Transverse colon (tissue), 4 donors: ENCODE measurements at regions not wholly inside any gene's neighbourhood (a gene's known extent, or its start where the extent isn't known, plus 50 kb on each side); places are given as distances from the start of the nearest gene placed in this dataset.

ENCODE experiments used
- DNase-seq: peaks from one replicate; pipeline ENCODE4 v3.0.0-alpha.2; 2019
- H3K27ac ChIP-seq, 4 donors: fragments of 200-600 bp; sonication (generic); 2 replicates each; pipeline ENCODE4 v1.5.1; 2016 to 2018; ENCODE audit warnings: inconsistent platforms in 4 of 4
- H3K27me3 ChIP-seq: fragments of 200-600 bp; sonication (generic); 2 replicates; pipeline ENCODE4 v1.5.1; 2017; ENCODE audit warnings: inconsistent platforms
- H3K36me3 ChIP-seq, 4 donors: fragments of 200-600 bp; sonication (generic); 2 replicates each; pipeline ENCODE4 v1.5.1; 2017 to 2019; ENCODE audit warnings: inconsistent platforms in 4 of 4
- H3K4me1 ChIP-seq, 4 donors: fragments of 200-600 bp; sonication (generic); 2 replicates each; pipeline ENCODE4 v1.5.1; 2017 to 2020; ENCODE audit warnings: inconsistent platforms in 4 of 4
- H3K4me3 ChIP-seq, 4 donors: fragments of 200-600 bp; sonication (generic); 1 replicate in 1 of 4; 2 replicates in 3 of 4; pipeline versions ENCODE4 v1.5.1 to v1.6.1; 2017 to 2019; ENCODE audit warnings: inconsistent platforms in 4 of 4
- H3K9me3 ChIP-seq, 2 donors: fragments of 200-600 bp; sonication (generic); 2 replicates each; pipeline ENCODE4 v1.5.1; 2017 to 2019; ENCODE audit warnings: inconsistent platforms in 2 of 2
- EP300 ChIP-seq: sonication (generic); formaldehyde crosslinking; IDR thresholded peaks from one replicate; pipeline ENCODE4 v1.6.1; 2017; ENCODE audit warnings: antibody characterized with exemption, low read depth
- POLR2A ChIP-seq: fragments of 450-650 bp; IDR thresholded peaks from one replicate; pipeline ENCODE4 v1.6.1; 2016; ENCODE audit warnings: antibody characterized with exemption, mild to moderate bottlenecking, moderate library complexity
- POLR2AphosphoS5 ChIP-seq, 3 donors: sonication (generic); formaldehyde crosslinking; IDR thresholded peaks; one replicate each; pipeline ENCODE4 v1.6.1; 2016; ENCODE audit warnings: antibody characterized with exemption in 3 of 3
- WGBS, 2 donors: methylation state at CpG; one replicate each; pipeline ENCODE4 v1.1.5; 2018; ENCODE audit warnings: low coverage in 1 of 2; 5-methylcytosine and 5-hydroxymethylcytosine counted together
- in situ Hi-C, 4 donors: fragments of 200-750 bp; cut with MboI; loops; one replicate each; pipeline versions ENCODE4 v1.15.0 to v1.15.1; 2017; ENCODE audit warnings: low sequenced_read_pairs in 3 of 4, low pct_ligation_motif_present in 1 of 4, low pct_unique_long_range_greater_than_20kb in 1 of 4
- intact Hi-C: fragments of 100-400 bp; cut with DNase I; formaldehyde crosslinking; loops from one replicate; pipeline ENCODE4 v1.15.1; 2023; ENCODE audit warnings: low total_unique reads
- TF ChIP-seq, protein P1 (sequence below), 5 experiments: fragments of 200-600 bp in 3 of 5; fragments of 450-650 bp in 2 of 5; sonication (generic) in 3 of 5; IDR thresholded peaks; 1 replicate in 2 of 5; 2 replicates in 3 of 5; pipeline ENCODE4 v1.5.1; 2016 to 2017; ENCODE audit warnings: antibody characterized with exemption in 5 of 5, inconsistent platforms in 3 of 5, mild to moderate bottlenecking in 2 of 5, moderate library complexity in 1 of 5

DNA sequence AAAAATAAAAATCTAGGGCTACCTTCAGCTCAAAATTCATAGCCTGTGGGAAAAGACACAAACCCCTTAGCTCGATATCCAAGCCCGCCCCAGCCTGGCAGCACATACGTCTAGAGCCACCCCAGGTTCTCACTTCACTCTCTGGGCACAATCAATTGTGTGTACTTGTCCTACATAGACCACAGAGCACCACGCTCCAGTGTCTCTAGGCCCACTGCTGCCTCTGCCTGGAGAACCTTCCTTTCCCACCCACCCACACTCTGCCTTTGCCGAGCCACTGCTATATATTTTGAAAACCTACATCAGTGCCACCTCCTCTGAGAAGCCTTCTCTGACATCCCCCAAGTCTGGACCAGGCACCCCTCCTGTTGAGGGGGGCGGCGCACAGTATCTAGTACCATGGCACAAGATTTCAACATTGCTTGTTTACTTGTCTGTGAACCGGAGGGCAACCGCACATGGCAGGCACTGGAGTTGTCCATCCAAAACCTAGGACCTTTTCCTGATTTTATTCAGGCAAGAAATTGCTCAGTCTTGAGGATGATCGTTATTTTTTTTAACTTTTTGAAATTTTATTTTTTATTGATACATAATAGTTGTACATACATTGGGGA is 141.5 kb downstream of the UNC5CL start:
- in situ Hi-C loops: loop anchor here in 2 of 4 donors (10.0 kb wide), 1 partner anchor 127 kb away; no protein-coding TSS in a partner anchor
- H3K4me3 ChIP-seq: no peak overlapping the region
- WGBS, 2 donors: 90 to 100% methylated on average over 5 to 10 of the region's 10 CpGs
- no peak for TF ChIP-seq POLR2A
- no peak for TF ChIP-seq EP300
- TF ChIP-seq POLR2AphosphoS5 (IDR thresholded peaks at IDR 0.05): no peak
- TF ChIP-seq, protein P1, sequence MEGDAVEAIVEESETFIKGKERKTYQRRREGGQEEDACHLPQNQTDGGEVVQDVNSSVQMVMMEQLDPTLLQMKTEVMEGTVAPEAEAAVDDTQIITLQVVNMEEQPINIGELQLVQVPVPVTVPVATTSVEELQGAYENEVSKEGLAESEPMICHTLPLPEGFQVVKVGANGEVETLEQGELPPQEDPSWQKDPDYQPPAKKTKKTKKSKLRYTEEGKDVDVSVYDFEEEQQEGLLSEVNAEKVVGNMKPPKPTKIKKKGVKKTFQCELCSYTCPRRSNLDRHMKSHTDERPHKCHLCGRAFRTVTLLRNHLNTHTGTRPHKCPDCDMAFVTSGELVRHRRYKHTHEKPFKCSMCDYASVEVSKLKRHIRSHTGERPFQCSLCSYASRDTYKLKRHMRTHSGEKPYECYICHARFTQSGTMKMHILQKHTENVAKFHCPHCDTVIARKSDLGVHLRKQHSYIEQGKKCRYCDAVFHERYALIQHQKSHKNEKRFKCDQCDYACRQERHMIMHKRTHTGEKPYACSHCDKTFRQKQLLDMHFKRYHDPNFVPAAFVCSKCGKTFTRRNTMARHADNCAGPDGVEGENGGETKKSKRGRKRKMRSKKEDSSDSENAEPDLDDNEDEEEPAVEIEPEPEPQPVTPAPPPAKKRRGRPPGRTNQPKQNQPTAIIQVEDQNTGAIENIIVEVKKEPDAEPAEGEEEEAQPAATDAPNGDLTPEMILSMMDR (IDR thresholded peaks at IDR 0.05): no peak
- H3K27me3 ChIP-seq: no peaks in the 10 kb centered on the region
- DNase-seq: no peak
- H3K27ac ChIP-seq: no peak overlapping the region
- H3K36me3 ChIP-seq: no peaks in the 10 kb centered on the region
- H3K9me3 ChIP-seq: no peaks in the 10 kb centered on the region
- no peaks in the 10 kb centered on the region for H3K4me1 ChIP-seq
- intact Hi-C loops: loop anchor here (10.0 kb wide), 1 partner anchor 137 kb away; the partner anchor contains the start of gene UNC5CL

DNA sequence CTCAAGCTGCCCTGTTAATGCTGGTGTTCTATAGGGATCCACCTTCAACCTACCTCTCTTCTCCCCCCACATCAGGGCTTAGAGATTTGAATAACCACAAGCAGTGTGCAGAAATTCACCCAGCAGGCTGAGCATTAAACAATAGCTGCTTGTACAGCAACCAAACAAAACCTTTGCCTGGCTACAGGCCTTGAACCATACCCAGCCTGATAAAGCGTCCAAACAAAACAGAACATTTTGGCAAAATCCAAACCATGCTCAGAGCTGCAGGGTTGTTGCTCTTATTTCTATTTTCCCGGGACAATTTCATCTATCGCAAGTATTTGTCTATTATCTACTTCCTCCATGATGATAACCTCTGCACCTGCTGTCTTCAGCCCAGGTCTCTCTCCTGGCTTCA is 142.3 kb downstream of the UNC5CL start:
- in situ Hi-C loops: loop anchor here in 2 of 4 donors (10.0 kb wide), 1 partner anchor 128 kb away; no protein-coding TSS in a partner anchor

DNA sequence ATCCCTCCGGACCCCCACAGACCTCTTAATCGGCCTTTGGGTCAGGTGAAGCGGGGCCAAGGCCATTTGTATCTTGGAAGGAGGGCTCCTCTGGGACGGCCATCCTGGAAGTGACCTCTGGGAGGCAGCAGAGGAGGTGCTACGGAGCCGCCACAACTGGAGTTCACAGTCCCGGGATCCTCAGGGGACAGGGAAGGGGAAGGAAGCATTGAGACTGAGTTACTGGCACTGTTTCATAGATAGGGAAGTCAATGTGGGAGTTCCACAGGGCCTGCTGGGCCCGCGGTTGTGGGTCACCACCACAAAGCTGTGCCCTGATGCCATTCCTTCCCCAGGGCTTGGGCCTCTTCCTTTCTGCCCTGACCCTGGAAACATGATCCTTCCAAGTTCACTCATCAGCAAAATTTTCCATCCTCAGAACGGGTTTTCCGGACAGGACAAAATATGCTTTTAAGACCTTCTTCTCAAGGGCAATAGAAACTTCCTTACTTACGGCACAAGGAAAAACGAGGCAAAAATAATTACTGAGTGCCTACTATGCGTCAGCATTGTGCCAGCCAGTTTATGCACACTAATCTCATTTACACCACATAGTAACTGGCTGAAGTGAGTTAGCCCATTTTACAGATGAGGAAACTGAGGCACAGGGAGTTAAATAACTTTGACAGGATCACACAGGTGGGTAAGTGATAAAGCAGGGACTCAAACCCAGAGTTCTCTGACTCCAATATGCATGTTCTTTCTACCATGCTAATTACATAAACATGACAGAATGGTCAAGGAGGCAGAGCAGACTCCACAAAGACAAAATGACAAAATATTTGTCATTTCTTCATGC is 143.8 kb downstream of the UNC5CL start:
- Histone ChIP-seq H3K4me1 (no peaks in the 10 kb centered on the region), H3K27me3 (no peaks in the 10 kb centered on the region), H3K9me3 (no peaks in the 10 kb centered on the region), H3K4me3 (no peak overlapping the region), H3K36me3 (no peaks in the 10 kb centered on the region), H3K27ac (no peak overlapping the region)
- TF ChIP-seq POLR2AphosphoS5 (IDR thresholded peaks at IDR 0.05): no peak
- TF ChIP-seq, protein P1 (IDR thresholded peaks at IDR 0.05): peak; percentile 43 to 61 (median 52)
- 62 to 84% methylated on average over 5 to 14 of the region's 14 CpGs for WGBS, 2 donors
- in situ Hi-C loops (loop anchor here in 2 of 4 donors (10.0 kb wide), 1 partner anchor 130 kb away; no protein-coding TSS in a partner anchor), intact Hi-C loops (loop anchor here (10.0 kb wide), 1 partner anchor 140 kb away; the partner anchor contains the start of gene UNC5CL)
- peak; percentile 42 for DNase-seq

More for the DNA sequence above, 142.3 kb downstream of the UNC5CL start:
- Histone ChIP-seq H3K27ac (no peak overlapping the region), H3K4me1 (no peaks in the 10 kb centered on the region), H3K36me3 (no peaks in the 10 kb centered on the region), H3K27me3 (no peaks in the 10 kb centered on the region), H3K4me3 (no peak overlapping the region), H3K9me3 (no peaks in the 10 kb centered on the region)
- DNase-seq: no peak
- intact Hi-C loops: loop anchor here (10.0 kb wide), 1 partner anchor 138 kb away; the partner anchor contains the start of gene UNC5CL
- no peak for TF ChIP-seq EP300
- no peak for TF ChIP-seq POLR2A
- TF ChIP-seq, protein P1 (IDR thresholded peaks at IDR 0.05): no peak
- no peak for TF ChIP-seq POLR2AphosphoS5 (IDR thresholded peaks at IDR 0.05)
- WGBS, 2 donors: 37 to 50% methylated on average over 2 to 3 of the region's 3 CpGs

DNA sequence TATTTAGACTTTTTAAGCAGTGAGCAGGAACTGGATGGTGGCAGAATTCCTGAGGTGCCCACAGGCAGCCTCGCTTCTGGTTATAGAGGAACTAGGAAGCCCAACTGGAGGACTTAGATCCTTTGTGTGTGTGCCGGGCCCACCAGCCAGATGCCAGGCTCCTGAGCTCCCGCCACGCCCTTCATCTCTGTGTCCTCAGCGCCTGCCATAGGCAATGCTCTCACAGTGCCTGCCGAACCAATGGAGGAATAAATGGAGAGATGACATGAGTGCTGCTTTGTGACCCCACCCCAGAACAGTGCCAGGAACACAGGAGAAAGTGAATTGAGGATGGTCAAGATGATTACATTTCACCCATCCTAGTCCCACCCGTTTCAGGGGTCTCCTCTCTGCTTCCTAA is 146.0 kb downstream of the UNC5CL start:
- no peak for DNase-seq
- H3K4me1 ChIP-seq: no peaks in the 10 kb centered on the region
- H3K9me3 ChIP-seq: no peaks in the 10 kb centered on the region
- no peak overlapping the region for H3K4me3 ChIP-seq
- no peak for TF ChIP-seq POLR2AphosphoS5 (IDR thresholded peaks at IDR 0.05)
- TF ChIP-seq, protein P1 (IDR thresholded peaks at IDR 0.05): no peak
- no peak for TF ChIP-seq EP300
- TF ChIP-seq POLR2A: no peak
- no peaks in the 10 kb centered on the region for H3K27me3 ChIP-seq
- WGBS, 2 donors: 90% methylated on average over 7 of the region's 7 CpGs; no CpG with 5 or more reads in 1 of the 2 donors
- no peak overlapping the region for H3K27ac ChIP-seq
- in situ Hi-C loops (loop anchor here in 2 of 4 donors (10.0 kb wide), 1 partner anchor 132 kb away; no protein-coding TSS in a partner anchor), intact Hi-C loops (loop anchor here (10.0 kb wide), 1 partner anchor 142 kb away; the partner anchor contains the start of gene UNC5CL)
- no peaks in the 10 kb centered on the region for H3K36me3 ChIP-seq
